ENCODE measurements at regions not wholly inside any gene's neighbourhood (a gene's known extent, or its start where the extent isn't known, plus 50 kb on each side); places are given as distances from the start of the nearest gene placed in this dataset.
"Not testable (repeated sequence)": the region's sequence is repeated elsewhere in the genome, so short reads cannot be mapped to it uniquely, and the experiment has no call there.

- no peaks in the 10 kb centered on the region for H3K36me3 ChIP-seq (ENCODE audit: control insufficient read depth, insufficient read depth, low read length)
- H3K27me3 ChIP-seq (replicated peaks; ENCODE audit: control insufficient read depth, insufficient read depth, low read length, poor library complexity, severe bottlenecking), result peaks cover 9% of the 10 kb centered on the region
- no peak for DNase-seq
- no peak overlapping the region for H3K27ac ChIP-seq (ENCODE audit: insufficient read depth, low read length, poor library complexity, severe bottlenecking)
- no peak overlapping the region for H3K4me3 ChIP-seq (ENCODE audit: insufficient read depth, low read depth, low read length, poor library complexity, severe bottlenecking)
- peaks cover 8% of the 10 kb centered on the region for H3K4me1 ChIP-seq (ENCODE audit: control insufficient read depth, insufficient read depth, low read length, poor library complexity, severe bottlenecking)
- no peaks in the 10 kb centered on the region for H3K9me3 ChIP-seq (ENCODE audit: control insufficient read depth, low read length)
Measured at GRCh38 chr9:95570150-95570549, 53.4 kb upstream of the PTCH1 start.

GRCh38 chr9:95568735-95569134, 52.0 kb upstream of the PTCH1 start:
- H3K4me3 ChIP-seq (ENCODE audit: insufficient read depth, low read depth, low read length, poor library complexity, severe bottlenecking); DNase-seq; H3K27me3 ChIP-seq (replicated peaks; ENCODE audit: control insufficient read depth, insufficient read depth, low read length, poor library complexity, severe bottlenecking); H3K36me3 ChIP-seq (ENCODE audit: control insufficient read depth, insufficient read depth, low read length); H3K27ac ChIP-seq (ENCODE audit: insufficient read depth, low read length, poor library complexity, severe bottlenecking); H3K4me1 ChIP-seq (ENCODE audit: control insufficient read depth, insufficient read depth, low read length, poor library complexity, severe bottlenecking); H3K9me3 ChIP-seq (ENCODE audit: control insufficient read depth, low read length): not testable (repeated sequence)

Data from effector memory CD4-positive, alpha-beta T cell (primary cell).